Mesenchymal stem cell (in vitro differentiated cells and primary cell): ENCODE measurements at regions not wholly inside any gene's neighbourhood (a gene's known extent, or its start where the extent isn't known, plus 50 kb on each side); places are given as distances from the start of the nearest gene placed in this dataset.

Source experiments
- DNase-seq: peaks from one replicate; pipeline ENCODE4 v3.0.0-alpha.2; 2013
- H2AFZ ChIP-seq: one replicate; pipeline ENCODE4 v1.6.1; 2013; ENCODE audit warnings: low read depth, mild to moderate bottlenecking, control low read depth, inconsistent platforms, low read length, moderate library complexity
- H2AK5ac ChIP-seq: 2 replicates; pipeline ENCODE4 v1.6.1; 2013; ENCODE audit warnings: low read length, moderate library complexity, mild to moderate bottlenecking, inconsistent platforms; ENCODE audit not compliant: severe bottlenecking
- H2BK120ac ChIP-seq: one replicate; pipeline ENCODE4 v1.6.1; 2013; ENCODE audit warnings: low read depth, mild to moderate bottlenecking, inconsistent platforms, low read length, moderate library complexity
- H2BK12ac ChIP-seq, 2 experiments: one replicate each; pipeline ENCODE4 v1.6.1; 2013; ENCODE audit warnings: inconsistent platforms in 2 of 2, low read length in 2 of 2, mild to moderate bottlenecking in 2 of 2, moderate library complexity in 2 of 2, control low read depth in 1 of 2
- H2BK15ac ChIP-seq: one replicate; pipeline ENCODE4 v1.6.1; 2013; ENCODE audit warnings: mild to moderate bottlenecking, low read depth, inconsistent platforms; ENCODE audit not compliant: poor library complexity, severe bottlenecking
- H2BK5ac ChIP-seq: 2 replicates; pipeline ENCODE4 v1.6.1; 2013; ENCODE audit warnings: low read depth, mild to moderate bottlenecking, low read length, control low read depth, inconsistent platforms; ENCODE audit not compliant: poor library complexity, severe bottlenecking
- H3K14ac ChIP-seq, 2 experiments: one replicate each; pipeline ENCODE4 v1.6.1; 2013; ENCODE audit warnings: inconsistent platforms in 2 of 2, low read length in 2 of 2, control low read depth in 1 of 2, mild to moderate bottlenecking in 1 of 2, moderate library complexity in 1 of 2
- H3K18ac ChIP-seq, 2 experiments: one replicate each; pipeline ENCODE4 v1.6.1; 2013; ENCODE audit warnings: inconsistent platforms in 2 of 2, low read length in 2 of 2, control low read depth in 1 of 2, low read depth in 1 of 2, mild to moderate bottlenecking in 1 of 2
- H3K23ac ChIP-seq, 2 experiments: one replicate each; pipeline ENCODE4 v1.6.1; 2013; ENCODE audit warnings: inconsistent platforms in 2 of 2, low read length in 2 of 2, mild to moderate bottlenecking in 2 of 2, moderate library complexity in 2 of 2, control low read depth in 1 of 2
- H3K27ac ChIP-seq: 2 replicates; pipeline ENCODE4 v1.5.1; 2013; ENCODE audit warnings: mild to moderate bottlenecking, moderate library complexity, low read length, control low read depth, inconsistent platforms; ENCODE audit not compliant: poor library complexity, severe bottlenecking
- H3K27me3 ChIP-seq, 2 experiments: 2 replicates each; pipeline versions ENCODE4 v1.6.1 to v1.7.0; 2013; ENCODE audit warnings: low read length in 2 of 2, mild to moderate bottlenecking in 2 of 2, moderate library complexity in 2 of 2, control low read depth in 1 of 2, inconsistent platforms in 1 of 2; ENCODE audit not compliant: control insufficient read depth in 1 of 2, insufficient read depth in 1 of 2
- H3K36me3 ChIP-seq, 2 experiments: 2 replicates each; pipeline versions ENCODE4 v1.6.1 to v1.7.0; 2013; ENCODE audit warnings: low read length in 2 of 2, control low read depth in 1 of 2, inconsistent platforms in 1 of 2, low read depth in 1 of 2, mild to moderate bottlenecking in 1 of 2; ENCODE audit not compliant: insufficient read depth in 2 of 2, control insufficient read depth in 1 of 2
- H3K4ac ChIP-seq, 2 experiments: one replicate each; pipeline ENCODE4 v1.6.1; 2013; ENCODE audit warnings: inconsistent platforms in 2 of 2, low read length in 2 of 2, mild to moderate bottlenecking in 2 of 2, moderate library complexity in 2 of 2, control low read depth in 1 of 2, low read depth in 1 of 2
- H3K4me1 ChIP-seq: 2 replicates; pipeline ENCODE4 v1.6.1; 2013; ENCODE audit warnings: low read depth, low read length, control low read depth; ENCODE audit not compliant: control insufficient read depth, insufficient read depth
- H3K4me2 ChIP-seq: 2 replicates; pipeline ENCODE4 v1.6.1; 2013; ENCODE audit warnings: low read length, mild to moderate bottlenecking, inconsistent platforms; ENCODE audit not compliant: poor library complexity, severe bottlenecking
- H3K4me3 ChIP-seq, 2 experiments: 2 replicates each; pipeline versions ENCODE4 v1.5.1 to v1.7.0; 2013; ENCODE audit warnings: low read length in 2 of 2, mild to moderate bottlenecking in 2 of 2, control low read depth in 1 of 2, low read depth in 1 of 2; ENCODE audit not compliant: insufficient read depth in 1 of 2
- H3K79me1 ChIP-seq: replicated peaks from 2 replicates; pipeline ENCODE4 v1.6.1; 2013; ENCODE audit warnings: mild to moderate bottlenecking, control low read depth, low read length, inconsistent platforms; ENCODE audit not compliant: poor library complexity, severe bottlenecking
- H3K9ac ChIP-seq: 2 replicates; pipeline ENCODE4 v1.7.0; 2013; ENCODE audit warnings: mild to moderate bottlenecking, low read length, moderate library complexity
- H3K9me3 ChIP-seq: 2 replicates; pipeline ENCODE4 v1.7.0; 2013; ENCODE audit warnings: mild to moderate bottlenecking, low read length; ENCODE audit not compliant: control insufficient read depth
- H4K8ac ChIP-seq: one replicate; pipeline ENCODE4 v1.6.1; 2013; ENCODE audit warnings: inconsistent platforms, mild to moderate bottlenecking, low read length, moderate library complexity
- H4K91ac ChIP-seq: one replicate; pipeline ENCODE4 v1.6.1; 2013; ENCODE audit warnings: mild to moderate bottlenecking, low read length, inconsistent platforms
- WGBS: methylation state at CpG from one replicate; pipeline ENCODE4 v1.1.7; 2013; ENCODE audit warnings: mixed read lengths; 5-methylcytosine and 5-hydroxymethylcytosine counted together

DNA sequence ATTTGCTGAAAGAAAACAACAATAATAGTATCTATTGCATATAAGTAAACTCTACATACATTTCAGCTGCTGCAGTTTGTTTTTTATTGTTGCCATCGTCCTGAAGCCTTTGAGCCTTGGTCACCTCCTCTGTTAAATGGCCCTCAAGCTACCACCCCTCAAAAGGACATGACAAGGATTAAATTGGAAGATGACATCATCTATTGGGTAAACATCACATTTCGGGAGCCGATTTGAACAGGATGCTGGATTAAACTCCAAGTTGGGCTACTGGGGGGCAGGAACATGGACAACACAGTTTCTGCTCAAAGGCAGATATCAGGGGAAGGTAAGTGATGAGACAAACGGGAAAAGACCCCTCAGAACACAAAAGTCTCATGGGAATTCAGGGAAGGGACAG, 92.3 kb upstream of the ATP2B2 start:
- H2AK5ac ChIP-seq, result no peak overlapping the region
- no peak overlapping the region for H2BK15ac ChIP-seq
- H3K14ac ChIP-seq, result no peak overlapping the region
- 59% methylated on average over 4 of the region's 4 CpGs for WGBS
- no peak overlapping the region for H3K18ac ChIP-seq
- no peak overlapping the region for H2BK5ac ChIP-seq
- no peak overlapping the region for H2BK12ac ChIP-seq
- no peak overlapping the region for H2BK120ac ChIP-seq
- H3K36me3 ChIP-seq, result no peaks in the 10 kb centered on the region
- H4K91ac ChIP-seq, result no peak overlapping the region
- no peak overlapping the region for H4K8ac ChIP-seq
- peaks cover 4% of the 10 kb centered on the region for H3K4me1 ChIP-seq
- no peaks in the 10 kb centered on the region for H3K79me1 ChIP-seq
- H3K27me3 ChIP-seq, result peaks cover 21 to 25% of the 10 kb centered on the region in 2 experiments
- H3K23ac ChIP-seq, result no peak overlapping the region
- no peak overlapping the region for H3K27ac ChIP-seq
- no peaks in the 10 kb centered on the region for H3K9me3 ChIP-seq
- H3K4me2 ChIP-seq, result no peak overlapping the region
- no peak overlapping the region for H3K4me3 ChIP-seq
- no peak for DNase-seq
- H2AFZ ChIP-seq, result no peak overlapping the region
- H3K9ac ChIP-seq, result no peak overlapping the region
- no peak overlapping the region for H3K4ac ChIP-seq

GRCh38 chr3:10599017-10599416, 93.6 kb upstream of the ATP2B2 start:
- H3K4me1 ChIP-seq, result peaks cover 4% of the 10 kb centered on the region
- H3K18ac ChIP-seq, result no peak overlapping the region
- H3K4me3 ChIP-seq, result no peak overlapping the region
- no peak overlapping the region for H2AFZ ChIP-seq
- H3K9ac ChIP-seq, result no peak overlapping the region
- H2BK12ac ChIP-seq, result no peak overlapping the region
- H3K23ac ChIP-seq, result no peak overlapping the region
- H2BK5ac ChIP-seq, result no peak overlapping the region
- no peak overlapping the region for H2BK120ac ChIP-seq
- no peak overlapping the region for H3K4ac ChIP-seq
- H2BK15ac ChIP-seq, result no peak overlapping the region
- no peak overlapping the region for H3K4me2 ChIP-seq
- no peak overlapping the region for H3K14ac ChIP-seq
- no peak overlapping the region for H3K27ac ChIP-seq
- peaks cover 21 to 37% of the 10 kb centered on the region in 2 experiments for H3K27me3 ChIP-seq
- H3K36me3 ChIP-seq, result no peaks in the 10 kb centered on the region
- H3K79me1 ChIP-seq, result no peaks in the 10 kb centered on the region
- no peak overlapping the region for H4K8ac ChIP-seq
- WGBS, result 63% methylated on average over 6 of the region's 6 CpGs
- no peak for DNase-seq
- no peak overlapping the region for H2AK5ac ChIP-seq
- no peak overlapping the region for H4K91ac ChIP-seq
- H3K9me3 ChIP-seq, result no peaks in the 10 kb centered on the region

DNA sequence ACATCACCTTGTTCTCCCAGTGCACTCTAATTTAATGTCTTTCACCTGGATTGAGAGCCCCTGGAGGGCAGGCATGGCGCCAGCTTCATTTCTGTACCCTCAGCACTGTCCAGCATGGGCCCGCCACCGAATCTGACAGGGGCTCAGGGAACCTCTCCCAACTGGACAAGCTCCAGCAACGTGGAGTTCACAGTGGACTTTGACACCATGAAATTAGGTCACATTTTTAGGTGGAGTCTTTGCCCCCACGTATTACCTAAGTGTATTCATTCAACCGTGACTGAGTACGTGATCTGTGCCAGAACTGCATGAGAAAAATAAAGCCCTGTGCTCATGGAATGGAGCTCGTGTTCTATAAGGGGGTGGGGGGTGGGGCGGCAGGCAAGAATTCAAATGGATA, 94.1 kb upstream of the ATP2B2 start:
- no peaks in the 10 kb centered on the region for H3K36me3 ChIP-seq
- H3K14ac ChIP-seq, result no peak overlapping the region
- H3K23ac ChIP-seq, result no peak overlapping the region
- no peak overlapping the region for H3K9ac ChIP-seq
- no peak overlapping the region for H4K8ac ChIP-seq
- H2BK120ac ChIP-seq, result no peak overlapping the region
- 73% methylated on average over 9 of the region's 9 CpGs for WGBS
- H3K79me1 ChIP-seq, result no peaks in the 10 kb centered on the region
- no peak for DNase-seq
- H2BK12ac ChIP-seq, result no peak overlapping the region
- no peaks in the 10 kb centered on the region for H3K9me3 ChIP-seq
- H2BK5ac ChIP-seq, result no peak overlapping the region
- no peak overlapping the region for H2AFZ ChIP-seq
- peaks cover 4% of the 10 kb centered on the region for H3K4me1 ChIP-seq
- no peak overlapping the region for H4K91ac ChIP-seq
- H3K4me3 ChIP-seq, result no peak overlapping the region
- H3K4ac ChIP-seq, result no peak overlapping the region
- H3K18ac ChIP-seq, result no peak overlapping the region
- H3K27ac ChIP-seq, result no peak overlapping the region
- no peak overlapping the region for H2AK5ac ChIP-seq
- H3K27me3 ChIP-seq, result peaks cover 21 to 41% of the 10 kb centered on the region in 2 experiments
- no peak overlapping the region for H3K4me2 ChIP-seq
- no peak overlapping the region for H2BK15ac ChIP-seq

DNA sequence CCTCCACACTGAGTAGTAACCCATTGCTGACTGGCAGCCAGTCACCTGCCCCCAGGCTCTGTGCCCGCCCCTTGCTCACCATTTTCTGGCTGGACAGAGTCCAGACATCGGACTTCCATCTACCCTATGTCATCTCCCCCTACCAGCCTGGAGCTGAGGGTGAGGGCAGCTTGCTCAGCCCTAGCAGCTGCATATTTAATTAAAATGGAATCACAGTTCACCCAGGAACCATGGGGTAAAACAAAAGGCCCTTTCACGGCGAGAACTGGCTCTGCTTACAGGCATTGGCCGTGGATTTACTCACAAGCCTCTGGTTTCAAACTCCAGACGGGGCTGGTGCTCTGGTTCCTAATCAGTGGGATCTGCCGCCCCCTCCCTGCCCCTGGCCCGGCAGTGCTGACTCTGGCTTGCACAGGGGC, 94.9 kb upstream of the ATP2B2 start:
- Histone ChIP-seq H3K36me3 (no peaks in the 10 kb centered on the region), H3K23ac (no peak overlapping the region), H3K4me1 (peaks cover 4% of the 10 kb centered on the region), H3K4me3 (no peak overlapping the region), H2AFZ (no peak overlapping the region), H3K27ac (no peak overlapping the region), H2AK5ac (no peak overlapping the region), H3K27me3 (peaks cover 21 to 48% of the 10 kb centered on the region in 2 experiments), H2BK5ac (no peak overlapping the region), H4K8ac (no peak overlapping the region), H3K14ac (no peak overlapping the region), H2BK120ac (no peak overlapping the region), H3K18ac (no peak overlapping the region), H3K79me1 (no peaks in the 10 kb centered on the region), H3K4me2 (no peak overlapping the region), H3K4ac (no peak overlapping the region), H4K91ac (no peak overlapping the region), H2BK15ac (no peak overlapping the region), H3K9ac (no peak overlapping the region), H3K9me3 (no peaks in the 10 kb centered on the region), H2BK12ac (no peak overlapping the region)
- WGBS, result 45% methylated on average over 7 of the region's 8 CpGs
- DNase-seq, result no peak
